HL-60 (cell line): ENCODE measurements at regions not wholly inside any gene's neighbourhood (a gene's known extent, or its start where the extent isn't known, plus 50 kb on each side); places are given as distances from the start of the nearest gene placed in this dataset.

ENCODE experiments used
- DNase-seq, 2 experiments: peaks; one replicate each; pipeline ENCODE4 v3.0.0-alpha.2; 2010 to 2020; ENCODE audit warnings: low read depth in 1 of 2, low spot score in 1 of 2
- H3K27ac ChIP-seq: fragments of 250-450 bp; sonication (Bioruptor Pico); replicated peaks from 2 replicates; pipeline ENCODE4 v1.5.1; 2020; ENCODE audit warnings: mild to moderate bottlenecking, moderate library complexity
- H3K27me3 ChIP-seq: fragments of 250-450 bp; sonication (Bioruptor Pico); 2 replicates; pipeline ENCODE4 v1.5.1; 2021; ENCODE audit warnings: mild to moderate bottlenecking, moderate library complexity; ENCODE audit not compliant: insufficient read depth, poor library complexity, severe bottlenecking
- H3K4me3 ChIP-seq: replicated peaks from 2 replicates; pipeline ENCODE4 v1.5.1; 2011; ENCODE audit warnings: mild to moderate bottlenecking, control low read depth, low read length; ENCODE audit not compliant: insufficient read depth
- GABPA ChIP-seq: IDR thresholded peaks from 2 replicates; pipeline ENCODE4 v1.6.1; 2012; ENCODE audit warnings: low read depth
- POLR2AphosphoS5 ChIP-seq: IDR thresholded peaks from 2 replicates; pipeline ENCODE4 v1.6.1; 2012; ENCODE audit warnings: low read depth
- SPI1 ChIP-seq: IDR thresholded peaks from 2 replicates; pipeline ENCODE4 v1.6.1; 2012; ENCODE audit warnings: low read depth, mild to moderate bottlenecking, borderline replicate concordance
- TF ChIP-seq, protein P1 (sequence below): IDR thresholded peaks from one replicate; pipeline ENCODE4 v1.5.1; 2011; ENCODE audit warnings: low read length, control low read depth, inconsistent platforms; ENCODE audit not compliant: insufficient read depth
- TF ChIP-seq, protein P2 (sequence below): IDR thresholded peaks from 2 replicates; pipeline ENCODE4 v1.6.1; 2012; ENCODE audit warnings: low read depth; ENCODE audit not compliant: insufficient replicate concordance

DNA sequence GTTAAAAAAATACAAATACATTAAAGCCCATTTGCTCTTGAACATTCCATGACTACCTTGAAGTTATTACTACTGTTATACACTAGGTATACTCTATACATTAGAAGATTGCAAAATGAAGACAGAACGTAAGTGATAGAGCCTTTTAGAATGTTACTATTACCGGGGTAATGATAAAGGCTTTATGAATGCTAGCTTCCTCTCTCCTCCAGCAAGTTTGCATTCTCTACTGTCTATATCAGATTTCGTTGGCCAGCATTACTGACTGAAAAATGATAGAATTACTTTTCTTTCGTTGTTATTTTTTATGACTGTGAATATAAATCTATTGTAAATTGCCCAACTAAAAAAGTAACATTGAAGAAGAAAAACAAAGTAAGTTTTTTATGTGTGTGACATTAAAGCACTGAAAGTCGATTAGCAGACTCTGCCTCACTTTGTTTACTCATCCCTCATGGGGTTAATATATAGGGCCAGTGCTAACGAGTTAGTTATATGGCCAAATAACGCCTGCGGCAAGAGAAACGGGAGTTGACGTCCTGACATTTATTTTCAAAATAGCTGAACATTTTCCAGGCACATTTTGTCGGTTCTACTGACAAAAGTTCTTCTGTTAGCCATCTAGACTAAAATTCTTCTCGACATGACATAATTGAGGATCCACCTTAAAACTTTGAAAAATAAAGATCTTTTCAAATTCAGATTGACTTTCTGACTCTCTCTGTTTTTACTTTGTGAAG, 163.8 kb upstream of the KITLG start:
- H3K27me3 ChIP-seq, result no peaks in the 10 kb centered on the region
- H3K27ac ChIP-seq, result no peak overlapping the region
- TF ChIP-seq, protein P1, sequence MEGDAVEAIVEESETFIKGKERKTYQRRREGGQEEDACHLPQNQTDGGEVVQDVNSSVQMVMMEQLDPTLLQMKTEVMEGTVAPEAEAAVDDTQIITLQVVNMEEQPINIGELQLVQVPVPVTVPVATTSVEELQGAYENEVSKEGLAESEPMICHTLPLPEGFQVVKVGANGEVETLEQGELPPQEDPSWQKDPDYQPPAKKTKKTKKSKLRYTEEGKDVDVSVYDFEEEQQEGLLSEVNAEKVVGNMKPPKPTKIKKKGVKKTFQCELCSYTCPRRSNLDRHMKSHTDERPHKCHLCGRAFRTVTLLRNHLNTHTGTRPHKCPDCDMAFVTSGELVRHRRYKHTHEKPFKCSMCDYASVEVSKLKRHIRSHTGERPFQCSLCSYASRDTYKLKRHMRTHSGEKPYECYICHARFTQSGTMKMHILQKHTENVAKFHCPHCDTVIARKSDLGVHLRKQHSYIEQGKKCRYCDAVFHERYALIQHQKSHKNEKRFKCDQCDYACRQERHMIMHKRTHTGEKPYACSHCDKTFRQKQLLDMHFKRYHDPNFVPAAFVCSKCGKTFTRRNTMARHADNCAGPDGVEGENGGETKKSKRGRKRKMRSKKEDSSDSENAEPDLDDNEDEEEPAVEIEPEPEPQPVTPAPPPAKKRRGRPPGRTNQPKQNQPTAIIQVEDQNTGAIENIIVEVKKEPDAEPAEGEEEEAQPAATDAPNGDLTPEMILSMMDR, result no peak
- TF ChIP-seq POLR2AphosphoS5, result no peak
- TF ChIP-seq, protein P2, sequence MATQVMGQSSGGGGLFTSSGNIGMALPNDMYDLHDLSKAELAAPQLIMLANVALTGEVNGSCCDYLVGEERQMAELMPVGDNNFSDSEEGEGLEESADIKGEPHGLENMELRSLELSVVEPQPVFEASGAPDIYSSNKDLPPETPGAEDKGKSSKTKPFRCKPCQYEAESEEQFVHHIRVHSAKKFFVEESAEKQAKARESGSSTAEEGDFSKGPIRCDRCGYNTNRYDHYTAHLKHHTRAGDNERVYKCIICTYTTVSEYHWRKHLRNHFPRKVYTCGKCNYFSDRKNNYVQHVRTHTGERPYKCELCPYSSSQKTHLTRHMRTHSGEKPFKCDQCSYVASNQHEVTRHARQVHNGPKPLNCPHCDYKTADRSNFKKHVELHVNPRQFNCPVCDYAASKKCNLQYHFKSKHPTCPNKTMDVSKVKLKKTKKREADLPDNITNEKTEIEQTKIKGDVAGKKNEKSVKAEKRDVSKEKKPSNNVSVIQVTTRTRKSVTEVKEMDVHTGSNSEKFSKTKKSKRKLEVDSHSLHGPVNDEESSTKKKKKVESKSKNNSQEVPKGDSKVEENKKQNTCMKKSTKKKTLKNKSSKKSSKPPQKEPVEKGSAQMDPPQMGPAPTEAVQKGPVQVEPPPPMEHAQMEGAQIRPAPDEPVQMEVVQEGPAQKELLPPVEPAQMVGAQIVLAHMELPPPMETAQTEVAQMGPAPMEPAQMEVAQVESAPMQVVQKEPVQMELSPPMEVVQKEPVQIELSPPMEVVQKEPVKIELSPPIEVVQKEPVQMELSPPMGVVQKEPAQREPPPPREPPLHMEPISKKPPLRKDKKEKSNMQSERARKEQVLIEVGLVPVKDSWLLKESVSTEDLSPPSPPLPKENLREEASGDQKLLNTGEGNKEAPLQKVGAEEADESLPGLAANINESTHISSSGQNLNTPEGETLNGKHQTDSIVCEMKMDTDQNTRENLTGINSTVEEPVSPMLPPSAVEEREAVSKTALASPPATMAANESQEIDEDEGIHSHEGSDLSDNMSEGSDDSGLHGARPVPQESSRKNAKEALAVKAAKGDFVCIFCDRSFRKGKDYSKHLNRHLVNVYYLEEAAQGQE, result no peak
- no peak for TF ChIP-seq GABPA
- TF ChIP-seq SPI1, result no peak
- DNase-seq, result no peak
- no peak overlapping the region for H3K4me3 ChIP-seq

DNA sequence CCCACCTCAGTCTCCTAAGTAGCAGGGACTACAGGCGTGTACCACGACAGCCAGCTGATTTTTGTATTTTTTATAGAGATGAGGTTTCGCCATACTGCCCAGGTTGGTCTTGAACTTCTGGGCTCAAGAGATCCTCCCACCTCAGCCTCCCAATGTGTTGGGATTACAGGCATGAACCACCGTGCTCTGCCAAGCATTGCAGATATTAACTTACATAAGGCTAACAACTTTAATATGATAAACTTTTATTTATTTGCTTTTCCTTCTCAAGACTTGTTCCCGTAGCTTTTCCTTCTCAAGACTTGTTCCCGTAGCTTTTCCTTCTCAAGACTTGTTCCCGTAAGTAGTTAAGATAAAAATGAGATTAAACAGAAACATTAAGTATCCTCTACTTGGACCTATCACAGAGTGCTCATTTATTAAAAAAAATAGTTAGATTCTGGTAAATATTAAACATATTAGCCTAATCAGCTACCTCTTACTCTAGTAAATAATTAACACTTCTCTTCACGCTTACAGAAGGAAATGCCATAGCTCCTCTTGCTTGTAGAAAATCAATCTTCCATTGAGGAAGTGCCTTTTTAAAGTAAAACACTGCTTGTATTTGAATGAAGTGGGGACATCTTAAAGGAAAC, 157.7 kb upstream of the KITLG start:
- Histone ChIP-seq H3K27me3 (no peaks in the 10 kb centered on the region), H3K4me3 (no peak overlapping the region), H3K27ac (no peak overlapping the region)
- TF ChIP-seq SPI1 (peak; percentile 12; the same call in 1 of the 2 replicates), GABPA (no peak)
- TF ChIP-seq, protein P2, result no peak
- no peak for DNase-seq

GRCh38 chr12:88736031-88736430, 155.8 kb upstream of the KITLG start:
- H3K4me3 ChIP-seq, result no peak overlapping the region
- DNase-seq, result no peak
- H3K27me3 ChIP-seq, result no peaks in the 10 kb centered on the region
- no peak overlapping the region for H3K27ac ChIP-seq
- TF ChIP-seq, protein P2, result no peak
- TF ChIP-seq, protein P1, result no peak
